HG02981 (cell line): ENCODE measurements at regions not wholly inside any gene's neighbourhood (a gene's known extent, or its start where the extent isn't known, plus 50 kb on each side); places are given as distances from the start of the nearest gene placed in this dataset.
"Not testable (repeated sequence)": the region's sequence is repeated elsewhere in the genome, so short reads cannot be mapped to it uniquely, and the experiment has no call there.

Source experiments
- ATAC-seq: cut with Tn5 transposase; IDR thresholded peaks from one replicate; pipeline ENCODE4 v1.9.1; 2021; ENCODE audit warnings: mild to moderate bottlenecking, moderate library complexity; ENCODE audit not compliant: unreplicated experiment

- peak; percentile 68 for ATAC-seq
Observed at GRCh38 chr4:65007841-65008439, 598.7 kb upstream of the TECRL start.

GRCh38 chr4:64975177-64975576, 565.9 kb upstream of the TECRL start:
- no peak for ATAC-seq

GRCh38 chr4:64969081-64969480, 559.8 kb upstream of the TECRL start:
- no peak for ATAC-seq

DNA sequence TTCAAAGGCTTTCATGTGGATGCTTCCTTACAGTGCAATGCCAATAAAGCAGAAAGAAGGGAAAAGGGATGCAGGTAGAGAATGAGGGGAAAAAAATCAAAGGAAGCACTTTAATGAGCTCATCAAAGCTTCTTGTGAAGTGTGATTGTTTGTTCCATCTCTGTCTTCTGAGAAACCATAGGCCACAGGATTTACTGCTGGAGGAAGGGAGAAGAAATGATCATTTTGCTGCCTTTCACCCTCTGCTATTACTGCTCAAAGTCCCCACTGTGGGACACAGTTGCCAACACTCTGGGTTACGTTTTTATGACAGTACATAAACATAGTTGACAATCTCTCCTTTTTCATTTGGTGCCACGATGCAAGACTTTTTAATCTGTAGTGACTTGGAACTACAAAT, 558.0 kb upstream of the TECRL start:
- no peak for ATAC-seq

- ATAC-seq = no peak
Observed at GRCh38 chr4:64960516-64960915, 551.3 kb upstream of the TECRL start.

DNA sequence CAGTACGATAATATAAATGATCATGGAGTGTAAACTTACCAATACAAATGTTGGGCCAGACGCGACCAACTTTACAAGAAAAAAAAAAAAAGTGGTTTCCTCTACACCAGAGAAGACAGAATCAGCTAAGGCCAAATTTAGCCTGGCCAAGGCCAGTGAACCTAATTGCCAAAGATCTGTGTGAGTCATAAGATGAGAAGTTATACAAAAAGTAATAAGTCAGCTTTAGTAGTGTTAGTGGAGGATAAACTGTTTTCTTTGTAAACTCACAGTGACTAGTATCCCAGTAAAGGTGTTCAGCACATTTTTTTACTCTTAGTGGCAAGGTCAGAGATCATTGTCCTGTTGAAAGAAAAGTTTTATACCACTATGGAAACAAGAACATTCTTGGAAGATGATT, 531.4 kb upstream of the TECRL start:
- ATAC-seq = no peak

GRCh38 chr4:64935469-64936001, 526.3 kb upstream of the TECRL start:
- no peak for ATAC-seq

- no peak for ATAC-seq
Observed at GRCh38 chr4:64911846-64912245, 502.6 kb upstream of the TECRL start.

GRCh38 chr4:64903986-64904385, 494.7 kb upstream of the TECRL start:
- no peak for ATAC-seq

GRCh38 chr4:64899563-64899962, 490.3 kb upstream of the TECRL start:
- no peak for ATAC-seq

GRCh38 chr4:64899030-64899429, 489.8 kb upstream of the TECRL start:
- not testable (repeated sequence) for ATAC-seq

- no peak for ATAC-seq
Observed at GRCh38 chr4:64897683-64898082, 488.4 kb upstream of the TECRL start.

DNA sequence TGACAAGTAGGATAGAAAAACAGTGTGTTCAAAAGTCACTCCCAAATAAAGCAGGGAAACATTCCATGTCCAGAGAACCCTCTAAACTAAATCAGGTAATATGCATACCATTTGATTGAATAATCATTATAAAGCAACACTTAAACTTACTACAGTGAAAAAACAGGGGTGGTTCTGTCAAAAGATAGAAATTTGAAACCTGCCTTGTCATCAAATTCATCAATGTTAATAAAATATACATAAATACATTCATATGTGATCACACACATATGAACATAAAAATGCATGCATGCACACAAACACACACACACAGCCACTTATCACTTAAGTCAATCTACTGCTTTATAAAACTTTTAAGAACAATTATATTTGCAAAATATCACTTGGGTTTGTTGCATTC, 485.8 kb upstream of the TECRL start:
- no peak for ATAC-seq

DNA sequence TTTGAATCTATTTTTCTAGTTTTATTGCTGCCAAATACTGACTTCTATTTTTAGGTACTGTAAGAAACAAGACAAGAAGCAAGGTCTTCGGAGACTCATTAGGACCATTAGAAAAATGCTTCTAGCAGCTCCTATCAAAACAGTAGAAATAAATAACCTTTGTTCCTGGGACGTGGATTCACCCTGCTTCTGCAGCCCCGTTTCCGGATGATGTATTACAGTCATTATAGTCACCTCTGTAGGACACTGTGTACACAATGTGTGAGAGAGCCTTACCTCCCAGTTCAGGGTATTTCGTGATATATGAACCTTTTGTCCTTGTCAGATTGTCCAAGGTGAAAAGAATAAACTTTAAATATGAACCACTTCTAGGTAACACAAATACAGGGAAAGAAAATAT, 484.0 kb upstream of the TECRL start:
- no peak for ATAC-seq

GRCh38 chr4:64889906-64890610, 480.8 kb upstream of the TECRL start:
- ATAC-seq = no peak

DNA sequence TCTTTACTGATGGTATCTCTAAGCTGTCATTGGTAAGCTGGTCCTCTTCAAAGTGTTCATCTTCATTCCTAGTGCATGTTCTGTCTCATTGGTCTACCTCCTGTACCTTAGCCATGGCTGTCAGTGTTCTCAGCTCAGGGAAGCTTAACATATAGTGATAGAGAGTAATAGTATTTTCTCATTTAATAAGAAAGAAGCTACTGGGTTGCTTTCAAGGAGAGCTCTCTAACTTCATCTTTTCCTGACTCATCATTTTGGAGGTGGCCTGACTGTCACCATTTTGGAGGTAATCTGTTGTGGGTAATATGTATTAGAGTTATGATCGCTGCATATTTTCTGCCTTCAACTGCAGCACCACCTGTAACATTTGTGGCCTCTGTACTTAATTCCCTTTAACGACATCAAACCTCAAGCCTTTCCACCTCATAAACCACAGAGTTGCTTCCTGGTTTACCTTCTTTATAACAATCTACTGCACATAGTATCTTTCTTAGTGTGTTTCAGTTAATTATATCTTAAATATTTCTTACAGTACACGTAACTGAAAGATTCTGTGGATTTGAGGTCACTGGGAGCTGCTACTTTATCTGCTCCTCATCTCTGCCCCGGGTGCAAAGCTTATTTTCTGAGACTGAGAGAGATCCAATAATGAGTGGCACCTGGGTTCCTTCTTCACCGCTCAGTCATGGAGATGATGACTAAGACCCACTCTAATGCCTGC, 474.0 kb upstream of the TECRL start:
- no peak for ATAC-seq

DNA sequence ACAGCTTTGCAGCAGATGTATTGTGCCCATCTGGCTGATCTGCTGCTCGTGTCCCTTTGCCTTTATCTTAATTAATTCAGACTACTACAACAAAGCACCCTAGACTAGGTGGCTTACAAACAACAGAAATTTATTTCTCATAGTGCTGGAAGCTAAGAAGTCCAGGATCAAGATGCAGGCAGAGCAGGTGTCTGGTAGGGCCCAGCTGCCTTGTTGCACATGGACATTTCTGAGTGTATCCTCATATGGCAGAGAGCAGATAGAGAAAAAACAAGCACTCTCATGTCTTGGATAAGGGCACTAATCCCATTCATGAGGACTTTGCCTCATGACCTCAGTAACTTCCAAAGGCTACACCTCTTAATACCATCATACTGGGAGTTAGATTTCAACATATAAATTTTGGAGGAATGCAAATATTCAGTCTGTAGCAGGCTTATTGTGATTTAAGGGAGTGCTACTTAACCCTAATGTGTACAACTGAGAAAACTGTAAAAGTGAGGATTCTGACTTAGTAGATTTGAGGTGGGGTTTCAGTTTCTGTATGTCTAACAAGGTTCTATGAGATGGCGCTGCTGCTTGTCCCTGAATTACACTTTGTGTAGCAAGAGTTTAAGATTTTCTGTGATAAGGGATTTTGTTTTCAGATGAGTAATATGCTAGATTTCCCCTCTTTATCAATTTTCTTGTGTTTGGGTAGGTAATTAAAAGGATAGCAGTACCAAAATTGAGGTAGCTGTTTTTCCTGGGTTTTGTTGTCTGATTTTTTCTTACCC, 473.2 kb upstream of the TECRL start:
- no peak for ATAC-seq

DNA sequence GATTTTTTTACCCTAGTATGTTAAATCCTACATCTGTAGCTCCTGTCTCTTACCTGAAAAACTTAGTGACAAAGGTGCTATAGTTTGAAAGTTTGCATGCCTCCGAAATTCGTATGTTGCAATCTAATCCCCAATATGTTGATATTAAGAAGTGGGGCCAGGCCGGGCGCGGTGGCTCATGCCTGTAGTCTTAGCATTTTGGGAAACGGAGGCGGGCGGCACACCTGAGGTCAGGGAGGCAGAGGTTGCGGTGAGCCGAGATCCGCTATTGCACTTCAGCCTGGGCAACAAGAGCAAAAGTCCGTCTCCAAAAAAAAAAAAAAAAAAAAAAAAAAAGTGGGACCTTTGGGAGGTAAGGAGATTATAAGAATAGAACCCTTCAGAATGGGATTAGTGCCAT, 471.3 kb upstream of the TECRL start:
- ATAC-seq = no peak

- ATAC-seq = no peak
Observed at GRCh38 chr4:64876021-64876420, 466.8 kb upstream of the TECRL start.

DNA sequence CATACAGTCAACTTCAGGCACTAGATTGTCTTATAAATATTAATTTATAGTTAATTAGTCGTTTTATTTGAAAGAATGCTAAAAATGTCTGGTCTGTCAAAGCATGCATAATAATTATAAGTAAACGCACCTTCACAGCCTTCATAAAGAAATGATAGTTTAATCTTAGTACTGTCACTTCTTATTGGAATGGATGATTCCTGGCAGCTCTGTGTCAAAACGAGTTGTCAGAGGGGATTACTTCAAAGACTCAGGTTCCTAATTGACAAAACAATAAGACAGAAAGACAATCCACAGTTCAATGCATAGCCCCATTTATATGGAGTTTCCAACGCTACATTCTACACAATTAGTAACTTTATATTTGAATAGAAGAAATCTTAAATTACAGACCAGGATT, 461.3 kb upstream of the TECRL start:
- ATAC-seq = no peak

- no peak for ATAC-seq
Observed at GRCh38 chr4:64857815-64858214, 448.6 kb upstream of the TECRL start.
